ENCODE measurements at regions not wholly inside any gene's neighbourhood (a gene's known extent, or its start where the extent isn't known, plus 50 kb on each side); places are given as distances from the start of the nearest gene placed in this dataset.

DNA sequence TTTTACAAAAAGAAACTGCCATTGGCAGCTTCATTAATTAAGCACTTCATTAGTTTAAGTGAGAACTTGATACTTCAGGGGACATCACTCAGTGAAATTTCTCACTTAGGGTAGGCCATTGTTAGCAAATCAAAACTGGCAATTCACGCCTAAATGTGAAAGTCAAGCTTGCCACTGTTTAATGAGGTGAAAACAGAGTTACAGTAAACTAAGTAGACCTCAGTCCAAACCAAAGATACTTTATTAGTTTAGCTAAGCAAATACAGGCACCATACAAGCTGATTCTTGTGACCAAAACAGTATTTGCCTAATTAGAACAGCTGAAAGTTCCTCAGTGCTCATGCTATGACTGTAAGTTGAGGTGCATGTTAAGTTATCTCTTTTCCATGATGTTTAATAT, 176.5 kb upstream of the CPNE8 start:
- no peak for DNase-seq (ENCODE audit: low read depth)
- no peak overlapping the region for H3K4me3 ChIP-seq (ENCODE audit: low read depth, low read length)
- TF ChIP-seq, protein P1, sequence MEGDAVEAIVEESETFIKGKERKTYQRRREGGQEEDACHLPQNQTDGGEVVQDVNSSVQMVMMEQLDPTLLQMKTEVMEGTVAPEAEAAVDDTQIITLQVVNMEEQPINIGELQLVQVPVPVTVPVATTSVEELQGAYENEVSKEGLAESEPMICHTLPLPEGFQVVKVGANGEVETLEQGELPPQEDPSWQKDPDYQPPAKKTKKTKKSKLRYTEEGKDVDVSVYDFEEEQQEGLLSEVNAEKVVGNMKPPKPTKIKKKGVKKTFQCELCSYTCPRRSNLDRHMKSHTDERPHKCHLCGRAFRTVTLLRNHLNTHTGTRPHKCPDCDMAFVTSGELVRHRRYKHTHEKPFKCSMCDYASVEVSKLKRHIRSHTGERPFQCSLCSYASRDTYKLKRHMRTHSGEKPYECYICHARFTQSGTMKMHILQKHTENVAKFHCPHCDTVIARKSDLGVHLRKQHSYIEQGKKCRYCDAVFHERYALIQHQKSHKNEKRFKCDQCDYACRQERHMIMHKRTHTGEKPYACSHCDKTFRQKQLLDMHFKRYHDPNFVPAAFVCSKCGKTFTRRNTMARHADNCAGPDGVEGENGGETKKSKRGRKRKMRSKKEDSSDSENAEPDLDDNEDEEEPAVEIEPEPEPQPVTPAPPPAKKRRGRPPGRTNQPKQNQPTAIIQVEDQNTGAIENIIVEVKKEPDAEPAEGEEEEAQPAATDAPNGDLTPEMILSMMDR (IDR thresholded peaks at IDR 0.05; ENCODE audit: insufficient read depth, low read length) = no peak

DNA sequence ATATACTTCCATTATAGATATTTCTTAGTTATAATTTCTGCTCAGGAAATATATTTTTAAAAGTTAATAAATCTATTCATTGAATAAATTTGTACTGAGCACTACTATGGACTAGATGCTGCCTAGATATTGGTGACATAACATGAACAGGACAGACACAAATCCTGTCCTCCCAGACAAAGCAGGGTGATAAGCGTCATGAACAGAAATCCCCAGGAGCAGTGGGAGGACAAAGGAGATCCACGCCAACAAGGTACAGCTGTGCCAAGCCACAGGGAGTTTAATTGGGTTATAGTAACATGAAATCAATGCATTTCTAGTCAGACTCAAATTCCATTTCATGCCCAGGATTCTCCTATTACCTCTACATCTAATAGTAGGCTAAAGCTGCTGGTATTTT, 171.8 kb upstream of the CPNE8 start:
- H3K4me3 ChIP-seq (ENCODE audit: low read depth, low read length) = no peak overlapping the region
- TF ChIP-seq, protein P1 (IDR thresholded peaks at IDR 0.05; ENCODE audit: insufficient read depth, low read length) = no peak
- DNase-seq (ENCODE audit: low read depth) = no peak

DNA sequence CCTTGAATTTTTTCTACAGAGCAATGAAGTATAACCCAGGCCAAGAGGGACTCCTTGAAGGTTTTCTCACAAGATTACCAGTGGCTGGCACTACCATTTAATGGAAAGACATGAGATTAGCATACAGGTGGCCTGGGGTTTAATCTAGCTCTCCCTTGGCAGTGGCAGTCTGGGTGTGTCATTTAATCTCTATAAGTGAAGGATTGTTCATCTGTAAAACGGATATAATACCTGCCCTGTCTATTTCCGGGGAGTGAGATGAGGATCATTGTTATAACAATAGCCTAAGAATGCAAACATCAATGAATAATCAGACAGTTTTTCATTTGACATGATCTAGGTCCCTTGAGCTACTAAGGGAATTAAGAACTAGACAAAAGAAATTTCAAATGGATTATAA, 168.7 kb upstream of the CPNE8 start:
- DNase-seq (ENCODE audit: low read depth) = no peak
- TF ChIP-seq, protein P1 (IDR thresholded peaks at IDR 0.05; ENCODE audit: insufficient read depth, low read length) = no peak
- H3K4me3 ChIP-seq (ENCODE audit: low read depth, low read length) = no peak overlapping the region

DNA sequence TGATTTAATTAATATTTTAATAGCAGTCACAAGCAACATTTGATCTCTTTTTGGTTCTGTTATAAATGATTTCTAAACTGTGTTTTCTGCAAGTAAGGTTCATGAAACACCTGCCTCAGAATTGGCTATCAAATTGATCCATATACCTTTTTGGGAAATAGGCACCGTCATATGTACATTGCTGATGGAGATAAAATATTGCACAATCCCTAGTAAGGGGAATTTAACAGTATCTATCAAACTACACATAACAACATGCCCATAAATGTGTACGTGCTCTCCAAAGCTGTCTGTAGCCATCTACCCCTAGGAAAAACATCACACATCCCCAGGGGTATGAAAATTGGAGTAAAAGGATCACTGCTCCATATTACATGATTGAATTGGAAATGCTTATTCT, 167.3 kb upstream of the CPNE8 start:
- DNase-seq (ENCODE audit: low read depth) = no peak
- TF ChIP-seq, protein P1 (IDR thresholded peaks at IDR 0.05; ENCODE audit: insufficient read depth, low read length) = no peak
- H3K4me3 ChIP-seq (ENCODE audit: low read depth, low read length) = no peak overlapping the region

DNA sequence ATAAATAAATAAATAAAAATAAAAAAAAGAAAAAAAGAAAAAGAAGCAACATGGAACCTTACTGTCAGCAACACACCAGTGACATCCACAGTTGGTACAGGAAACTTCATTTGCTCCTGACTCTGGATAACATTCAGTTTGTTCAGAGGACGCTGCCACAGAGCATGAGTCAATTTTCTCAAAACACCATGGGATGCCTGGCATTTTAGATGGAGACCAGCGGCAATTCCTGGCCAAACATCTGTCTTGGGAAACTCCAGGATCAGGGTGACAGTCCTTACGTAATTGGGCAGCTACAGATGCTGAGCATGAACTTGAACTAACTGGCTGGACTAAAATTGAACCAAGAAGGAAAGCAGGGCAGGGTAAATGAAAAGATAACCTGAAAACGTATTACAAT, 166.2 kb upstream of the CPNE8 start:
- H3K4me3 ChIP-seq (ENCODE audit: low read depth, low read length) = no peak overlapping the region
- TF ChIP-seq, protein P1 (IDR thresholded peaks at IDR 0.05; ENCODE audit: insufficient read depth, low read length) = no peak
- no peak for DNase-seq (ENCODE audit: low read depth)

DNA sequence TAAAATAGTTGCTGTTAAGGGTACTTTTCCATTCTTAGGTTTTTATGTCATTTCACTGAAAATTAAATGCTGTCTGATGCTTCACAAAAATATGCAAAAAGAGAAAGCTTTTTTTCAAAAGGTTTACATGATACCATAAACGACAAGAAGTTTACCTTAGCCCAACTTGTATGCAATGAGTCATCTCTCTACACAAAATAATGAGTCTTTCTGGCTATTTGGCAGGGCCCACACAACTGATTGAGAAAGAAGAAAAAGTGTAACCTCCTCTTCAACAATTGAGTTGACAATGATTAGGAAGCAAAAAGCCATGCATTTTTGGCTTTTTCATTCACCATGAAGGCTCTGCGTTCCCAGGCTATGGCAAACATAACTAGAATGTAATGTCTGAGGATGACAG, 165.4 kb upstream of the CPNE8 start:
- H3K4me3 ChIP-seq (ENCODE audit: low read depth, low read length) = no peak overlapping the region
- TF ChIP-seq, protein P1 (IDR thresholded peaks at IDR 0.05; ENCODE audit: insufficient read depth, low read length) = no peak
- no peak for DNase-seq (ENCODE audit: low read depth)

DNA sequence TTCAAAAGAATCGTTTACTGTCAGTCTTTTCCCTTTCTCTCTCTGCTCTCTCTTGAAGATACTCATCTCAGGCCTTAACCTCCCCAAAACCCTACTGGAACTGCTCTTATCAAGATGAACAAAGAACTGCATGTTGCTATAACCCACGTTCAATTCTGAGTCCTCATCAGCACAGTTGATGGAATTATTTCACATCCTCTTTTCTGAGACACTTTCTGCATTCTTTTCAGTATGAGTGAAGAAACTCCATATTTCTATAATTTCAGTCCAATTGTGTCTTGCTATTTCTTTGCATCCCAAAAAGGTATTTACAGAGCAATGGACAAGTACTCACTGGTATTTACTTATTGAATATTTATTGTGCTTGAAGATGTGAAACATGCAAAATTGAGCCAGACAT, 160.1 kb upstream of the CPNE8 start:
- TF ChIP-seq, protein P1 (IDR thresholded peaks at IDR 0.05; ENCODE audit: insufficient read depth, low read length) = no peak
- no peak for DNase-seq (ENCODE audit: low read depth)
- no peak overlapping the region for H3K4me3 ChIP-seq (ENCODE audit: low read depth, low read length)

All from fibroblast of the aortic adventitia (primary cell).